ENCODE measurements at regions not wholly inside any gene's neighbourhood (a gene's known extent, or its start where the extent isn't known, plus 50 kb on each side); places are given as distances from the start of the nearest gene placed in this dataset.
A peak's percentile ranks its signal among the peaks of the same experiment; 100 is the strongest.

DNA sequence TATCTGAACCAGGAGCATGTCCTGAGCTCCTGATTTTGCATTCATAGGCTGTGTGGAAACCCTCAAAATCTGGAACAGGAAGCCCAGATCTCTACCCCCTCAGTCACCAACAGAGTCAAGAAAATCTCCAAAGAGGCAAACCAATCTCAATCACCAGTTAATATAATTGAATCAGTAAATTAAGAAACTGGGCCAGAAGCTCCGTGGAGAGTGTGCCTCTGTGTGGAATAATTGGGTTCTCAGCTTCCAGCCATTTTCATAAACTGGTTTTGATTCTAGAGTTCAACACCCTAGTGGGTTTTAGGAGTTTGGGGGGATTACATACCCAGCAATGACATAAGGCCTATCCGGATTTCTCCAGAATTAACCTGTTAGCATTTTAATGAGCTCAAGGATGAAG lies 362.9 kb downstream of the IRX2 start:
- TF ChIP-seq, protein P1, sequence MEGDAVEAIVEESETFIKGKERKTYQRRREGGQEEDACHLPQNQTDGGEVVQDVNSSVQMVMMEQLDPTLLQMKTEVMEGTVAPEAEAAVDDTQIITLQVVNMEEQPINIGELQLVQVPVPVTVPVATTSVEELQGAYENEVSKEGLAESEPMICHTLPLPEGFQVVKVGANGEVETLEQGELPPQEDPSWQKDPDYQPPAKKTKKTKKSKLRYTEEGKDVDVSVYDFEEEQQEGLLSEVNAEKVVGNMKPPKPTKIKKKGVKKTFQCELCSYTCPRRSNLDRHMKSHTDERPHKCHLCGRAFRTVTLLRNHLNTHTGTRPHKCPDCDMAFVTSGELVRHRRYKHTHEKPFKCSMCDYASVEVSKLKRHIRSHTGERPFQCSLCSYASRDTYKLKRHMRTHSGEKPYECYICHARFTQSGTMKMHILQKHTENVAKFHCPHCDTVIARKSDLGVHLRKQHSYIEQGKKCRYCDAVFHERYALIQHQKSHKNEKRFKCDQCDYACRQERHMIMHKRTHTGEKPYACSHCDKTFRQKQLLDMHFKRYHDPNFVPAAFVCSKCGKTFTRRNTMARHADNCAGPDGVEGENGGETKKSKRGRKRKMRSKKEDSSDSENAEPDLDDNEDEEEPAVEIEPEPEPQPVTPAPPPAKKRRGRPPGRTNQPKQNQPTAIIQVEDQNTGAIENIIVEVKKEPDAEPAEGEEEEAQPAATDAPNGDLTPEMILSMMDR (IDR thresholded peaks at IDR 0.05), result no peak
- Histone ChIP-seq H3K27me3 (ENCODE audit: low read depth) (no peaks in the 10 kb centered on the region), H3K4me3 (no peak overlapping the region), H3K9me3 (no peaks in the 10 kb centered on the region), H3K36me3 (no peaks in the 10 kb centered on the region), H3K27ac (no peak overlapping the region), H3K4me1 (no peaks in the 10 kb centered on the region)
- no peak for DNase-seq
- no peak for ATAC-seq
- intact Hi-C loops (cut with DNase I), result no loop called here

DNA sequence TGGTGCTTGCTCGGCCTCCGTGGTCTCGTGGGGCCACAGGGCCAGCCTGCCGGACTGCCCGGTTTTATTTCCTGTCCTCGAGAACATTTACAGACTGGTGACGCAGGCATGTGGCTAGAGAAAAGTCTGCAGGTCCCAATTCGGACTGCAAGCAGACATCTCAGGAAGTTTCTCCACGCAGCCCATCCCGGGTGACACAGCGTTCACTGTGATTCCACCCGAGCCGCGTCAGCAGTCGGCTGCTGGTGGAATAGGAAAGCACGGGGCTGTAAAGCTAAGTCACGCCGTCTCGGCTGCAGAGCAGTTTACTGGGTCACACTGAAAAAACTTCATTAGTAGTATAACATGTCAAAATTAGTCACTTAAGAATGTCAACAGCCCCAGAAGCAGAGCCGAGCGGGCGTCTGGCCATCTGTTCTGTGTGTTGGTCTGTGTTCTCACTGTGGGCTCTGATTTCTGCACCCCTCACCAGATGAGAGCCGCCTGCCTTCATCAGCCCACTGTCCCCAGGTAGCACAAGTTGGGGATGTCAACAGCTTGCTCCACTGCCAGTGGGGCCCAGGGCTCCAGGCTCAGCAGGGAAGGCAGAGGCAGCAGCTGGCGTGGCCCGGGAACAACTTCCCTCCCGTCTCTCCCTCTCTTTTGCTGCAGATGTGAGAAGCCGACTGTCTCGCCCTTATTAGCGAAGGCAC lies 363.7 kb downstream of the IRX2 start:
- Histone ChIP-seq H3K36me3 (no peaks in the 10 kb centered on the region), H3K9me3 (no peaks in the 10 kb centered on the region), H3K4me1 (no peaks in the 10 kb centered on the region), H3K27ac (peak overlapping the region; percentile 31), H3K4me3 (peak overlapping the region; percentile 7), H3K27me3 (ENCODE audit: low read depth) (no peaks in the 10 kb centered on the region)
- no peak for DNase-seq
- intact Hi-C loops (cut with DNase I), result no loop called here
- TF ChIP-seq, protein P1 (IDR thresholded peaks at IDR 0.05), result no peak
- peak; percentile 6 to 36 for ATAC-seq

DNA sequence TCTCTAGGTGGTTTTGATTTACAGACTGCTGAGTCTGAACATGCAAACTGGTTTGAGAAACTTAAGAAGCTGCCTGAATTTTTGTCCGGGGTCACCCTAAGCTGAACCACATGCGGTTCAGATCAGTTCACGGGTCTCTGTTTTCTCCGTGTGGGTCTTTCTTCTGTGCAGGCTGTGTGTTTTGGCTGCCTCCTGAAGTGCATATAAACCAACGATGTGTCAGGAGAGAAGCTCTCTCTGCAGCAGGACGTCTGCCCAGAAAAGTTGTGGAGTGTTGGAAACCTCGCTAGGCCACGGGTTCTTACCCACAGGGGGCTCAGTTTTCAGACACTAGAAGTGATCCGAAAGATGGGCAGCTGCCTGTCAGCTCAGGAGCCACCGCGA lies 364.2 kb downstream of the IRX2 start:
- peak; percentile 34 to 59 for ATAC-seq
- peak overlapping the region; percentile 7 for H3K4me3 ChIP-seq

DNA sequence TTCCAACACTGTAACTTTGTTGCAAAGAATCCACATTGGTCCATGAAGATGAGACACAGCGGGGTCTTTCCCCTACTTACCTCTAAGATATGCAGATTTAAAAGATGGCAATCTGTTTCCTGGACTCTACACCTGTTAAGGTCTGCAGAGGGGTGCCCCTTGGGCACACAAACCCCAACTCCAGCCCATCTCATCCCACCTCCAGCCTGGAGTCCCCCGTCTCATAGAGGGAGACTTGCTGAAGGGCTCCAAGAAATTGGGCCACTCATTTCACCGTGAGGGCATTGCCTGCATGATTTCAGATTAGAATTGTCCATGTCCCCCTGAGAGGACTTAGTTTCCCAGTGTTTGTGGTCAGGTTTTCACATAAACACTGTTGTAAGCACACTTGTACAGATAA lies 365.7 kb downstream of the IRX2 start:
- ATAC-seq, result no peak
- H3K9me3 ChIP-seq, result no peaks in the 10 kb centered on the region
- DNase-seq, result no peak
- no peaks in the 10 kb centered on the region for H3K36me3 ChIP-seq
- H3K27me3 ChIP-seq (ENCODE audit: low read depth), result no peaks in the 10 kb centered on the region
- intact Hi-C loops (cut with DNase I), result no loop called here
- TF ChIP-seq, protein P1 (IDR thresholded peaks at IDR 0.05), result no peak
- H3K27ac ChIP-seq, result no peak overlapping the region
- no peak overlapping the region for H3K4me3 ChIP-seq
- no peaks in the 10 kb centered on the region for H3K4me1 ChIP-seq

More for the DNA sequence above, 364.2 kb downstream of the IRX2 start:
- Histone ChIP-seq H3K27ac (peak overlapping the region; percentile 31), H3K36me3 (no peaks in the 10 kb centered on the region), H3K4me1 (no peaks in the 10 kb centered on the region), H3K27me3 (ENCODE audit: low read depth) (no peaks in the 10 kb centered on the region), H3K9me3 (no peaks in the 10 kb centered on the region)
- intact Hi-C loops (cut with DNase I), result no loop called here
- no peak for DNase-seq
- TF ChIP-seq, protein P1 (IDR thresholded peaks at IDR 0.05), result no peak

DNA sequence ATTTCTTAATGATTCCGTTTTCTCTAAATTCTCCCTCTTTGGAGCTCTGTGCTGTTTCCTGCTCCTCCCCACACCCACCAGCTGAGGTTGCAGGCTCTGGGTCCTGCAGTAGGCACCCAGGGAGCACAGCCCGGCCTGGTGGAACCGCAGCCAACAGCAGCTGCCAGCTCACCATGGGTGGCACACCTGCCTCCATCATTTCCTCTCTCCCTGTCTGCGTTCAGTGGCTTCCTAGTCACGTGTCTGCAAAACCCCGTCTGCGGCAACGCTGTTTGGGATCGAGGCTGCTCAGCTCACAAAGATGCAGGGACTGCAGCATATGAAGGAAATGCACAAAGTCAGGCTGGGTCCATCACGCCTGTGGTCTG lies 367.8 kb downstream of the IRX2 start:
- no peak for ATAC-seq

More for the DNA sequence above, 367.8 kb downstream of the IRX2 start:
- Histone ChIP-seq H3K9me3 (no peaks in the 10 kb centered on the region), H3K27me3 (ENCODE audit: low read depth) (no peaks in the 10 kb centered on the region), H3K36me3 (no peaks in the 10 kb centered on the region), H3K27ac (no peak overlapping the region), H3K4me1 (no peaks in the 10 kb centered on the region), H3K4me3 (no peak overlapping the region)
- no peak for DNase-seq
- TF ChIP-seq, protein P1 (IDR thresholded peaks at IDR 0.05), result no peak
- intact Hi-C loops (cut with DNase I), result no loop called here

All from lower lobe of right lung (tissue), 2 donors.